Fibroblast of villous mesenchyme (primary cell): ENCODE measurements at regions not wholly inside any gene's neighbourhood (a gene's known extent, or its start where the extent isn't known, plus 50 kb on each side); places are given as distances from the start of the nearest gene placed in this dataset.

ENCODE experiments used
- DNase-seq: peaks from one replicate; pipeline ENCODE4 v3.0.0-alpha.2; 2010; ENCODE audit warnings: low read depth
- H3K4me3 ChIP-seq: 2 replicates; pipeline ENCODE4 v1.5.1; 2011; ENCODE audit warnings: low read depth, mild to moderate bottlenecking, low read length
- TF ChIP-seq, protein P1 (sequence below): IDR thresholded peaks from 2 replicates; pipeline ENCODE4 v1.5.1; 2012; ENCODE audit warnings: low read depth, mild to moderate bottlenecking, low read length; ENCODE audit not compliant: insufficient read depth

DNA sequence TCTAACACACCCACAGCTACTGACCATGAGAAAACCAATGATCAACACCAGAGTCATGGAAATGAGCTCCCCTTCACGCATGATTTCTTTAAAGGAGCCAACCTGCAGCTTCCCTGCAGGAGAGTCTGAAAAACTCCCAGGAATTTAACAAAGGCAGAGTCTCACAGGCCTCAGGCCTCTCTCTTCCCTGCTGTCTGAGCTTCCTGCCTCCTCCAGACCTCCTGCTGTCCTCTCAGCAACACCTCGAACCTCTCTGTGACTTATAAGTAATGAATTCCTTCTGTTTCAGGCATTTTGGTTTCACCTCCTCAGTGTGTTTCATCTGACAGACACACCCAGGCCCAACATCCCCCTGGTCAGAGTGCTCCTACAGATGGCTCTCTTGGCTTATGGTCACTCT lies 1044.4 kb downstream of the UQCRFS1 start:
- H3K4me3 ChIP-seq: no peak overlapping the region
- TF ChIP-seq, protein P1, sequence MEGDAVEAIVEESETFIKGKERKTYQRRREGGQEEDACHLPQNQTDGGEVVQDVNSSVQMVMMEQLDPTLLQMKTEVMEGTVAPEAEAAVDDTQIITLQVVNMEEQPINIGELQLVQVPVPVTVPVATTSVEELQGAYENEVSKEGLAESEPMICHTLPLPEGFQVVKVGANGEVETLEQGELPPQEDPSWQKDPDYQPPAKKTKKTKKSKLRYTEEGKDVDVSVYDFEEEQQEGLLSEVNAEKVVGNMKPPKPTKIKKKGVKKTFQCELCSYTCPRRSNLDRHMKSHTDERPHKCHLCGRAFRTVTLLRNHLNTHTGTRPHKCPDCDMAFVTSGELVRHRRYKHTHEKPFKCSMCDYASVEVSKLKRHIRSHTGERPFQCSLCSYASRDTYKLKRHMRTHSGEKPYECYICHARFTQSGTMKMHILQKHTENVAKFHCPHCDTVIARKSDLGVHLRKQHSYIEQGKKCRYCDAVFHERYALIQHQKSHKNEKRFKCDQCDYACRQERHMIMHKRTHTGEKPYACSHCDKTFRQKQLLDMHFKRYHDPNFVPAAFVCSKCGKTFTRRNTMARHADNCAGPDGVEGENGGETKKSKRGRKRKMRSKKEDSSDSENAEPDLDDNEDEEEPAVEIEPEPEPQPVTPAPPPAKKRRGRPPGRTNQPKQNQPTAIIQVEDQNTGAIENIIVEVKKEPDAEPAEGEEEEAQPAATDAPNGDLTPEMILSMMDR: no peak
- no peak for DNase-seq

DNA sequence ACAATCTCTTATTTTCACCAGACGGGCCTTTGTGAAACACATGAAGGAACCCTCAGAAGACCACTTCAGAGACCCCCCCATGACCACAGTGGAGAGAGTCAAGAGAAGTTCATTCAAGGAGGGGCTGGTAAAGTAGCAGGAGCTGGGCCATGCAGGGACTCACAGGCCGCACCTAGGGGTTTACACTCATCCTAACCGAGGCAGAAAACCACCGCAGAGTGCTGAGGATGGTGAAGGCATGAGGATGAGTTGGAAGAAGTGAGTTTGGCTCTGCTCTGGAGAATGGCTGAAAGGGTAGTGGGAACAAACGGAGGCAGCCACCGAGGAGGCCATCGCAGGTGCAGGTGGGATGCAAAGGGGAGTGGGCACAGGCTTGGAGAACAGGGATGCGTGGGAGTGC lies 1046.9 kb downstream of the UQCRFS1 start:
- TF ChIP-seq, protein P1: no peak
- no peak for DNase-seq

DNA sequence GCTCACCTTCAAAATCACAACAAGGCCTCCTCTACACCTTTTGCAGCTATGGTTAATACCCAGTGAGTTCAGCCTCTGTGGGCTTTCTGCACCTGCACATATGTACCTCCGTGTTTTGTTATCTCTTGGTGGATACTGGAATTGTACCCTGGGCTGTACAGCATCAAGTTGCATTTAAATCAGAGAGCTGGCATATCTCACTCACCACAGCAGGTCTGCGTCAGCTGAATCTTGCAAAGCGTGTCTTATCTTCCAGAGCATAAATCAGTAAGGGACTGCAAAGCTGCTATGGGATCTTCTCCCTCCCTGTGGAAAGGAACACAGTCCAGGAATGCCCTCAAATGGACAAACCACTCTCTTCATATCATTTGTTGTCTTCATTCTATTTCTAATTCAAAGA lies 1048.7 kb downstream of the UQCRFS1 start:
- TF ChIP-seq, protein P1: no peak
- H3K4me3 ChIP-seq: no peak overlapping the region
- no peak for DNase-seq

More for the DNA sequence above, 1046.9 kb downstream of the UQCRFS1 start:
- H3K4me3 ChIP-seq: no peak overlapping the region

DNA sequence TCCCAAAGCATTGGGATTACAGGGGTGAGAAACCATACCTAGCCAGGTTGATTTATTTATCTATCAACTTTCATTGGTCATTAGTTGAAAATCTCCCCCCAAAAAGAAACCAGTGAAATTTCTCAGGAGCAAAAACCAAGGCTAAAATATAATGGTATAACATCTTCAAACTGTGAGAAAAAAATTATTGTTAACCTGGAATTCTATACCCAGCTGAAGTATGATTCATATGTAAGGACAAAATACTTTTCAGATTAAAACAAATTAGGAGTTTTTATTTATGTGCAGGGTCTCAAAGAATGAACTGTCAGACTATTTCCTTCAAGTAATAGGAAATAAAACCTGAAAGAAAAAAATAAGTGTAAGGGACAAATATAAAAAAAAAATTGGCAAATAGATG lies 1053.9 kb downstream of the UQCRFS1 start:
- no peak overlapping the region for H3K4me3 ChIP-seq
- TF ChIP-seq, protein P1: no peak
- DNase-seq: no peak

DNA sequence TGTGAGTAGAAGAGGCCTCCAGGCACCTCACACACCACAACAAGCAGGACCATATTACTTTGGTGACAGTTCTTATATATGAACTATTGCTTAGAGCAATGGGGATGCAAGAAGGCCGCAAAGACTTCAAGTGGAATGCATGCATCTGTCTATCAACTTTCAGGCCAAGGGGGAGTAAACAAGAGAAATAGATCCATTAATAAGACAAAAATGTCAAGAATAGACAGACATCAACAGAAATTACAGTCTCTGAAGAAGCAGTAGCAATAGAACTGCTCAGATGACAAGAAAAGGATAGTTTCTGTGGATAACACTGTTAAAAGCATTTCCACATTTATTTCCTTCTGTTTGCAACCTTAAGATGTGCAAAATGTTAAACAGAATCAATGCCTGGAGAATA lies 1057.7 kb downstream of the UQCRFS1 start:
- no peak for DNase-seq
- H3K4me3 ChIP-seq: no peak overlapping the region
- TF ChIP-seq, protein P1: no peak

DNA sequence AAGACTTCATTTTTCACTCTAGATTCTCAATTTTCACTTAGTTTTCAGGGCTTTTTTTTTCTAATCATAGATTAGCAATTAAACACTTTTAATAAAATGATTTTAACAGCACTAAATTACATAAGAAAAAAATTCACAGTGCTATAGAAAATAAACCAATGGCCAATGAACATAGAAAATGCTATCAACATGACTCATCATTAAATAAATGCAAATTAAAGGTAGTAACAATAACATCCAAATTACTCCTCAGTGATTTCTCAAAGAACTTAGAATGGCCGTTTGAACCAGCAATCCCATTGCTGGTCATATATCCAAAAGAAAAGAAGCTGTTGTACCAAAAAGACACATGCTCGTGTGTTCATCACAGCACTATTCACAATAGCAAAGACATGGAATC lies 1058.9 kb downstream of the UQCRFS1 start:
- TF ChIP-seq, protein P1: no peak
- no peak for DNase-seq

DNA sequence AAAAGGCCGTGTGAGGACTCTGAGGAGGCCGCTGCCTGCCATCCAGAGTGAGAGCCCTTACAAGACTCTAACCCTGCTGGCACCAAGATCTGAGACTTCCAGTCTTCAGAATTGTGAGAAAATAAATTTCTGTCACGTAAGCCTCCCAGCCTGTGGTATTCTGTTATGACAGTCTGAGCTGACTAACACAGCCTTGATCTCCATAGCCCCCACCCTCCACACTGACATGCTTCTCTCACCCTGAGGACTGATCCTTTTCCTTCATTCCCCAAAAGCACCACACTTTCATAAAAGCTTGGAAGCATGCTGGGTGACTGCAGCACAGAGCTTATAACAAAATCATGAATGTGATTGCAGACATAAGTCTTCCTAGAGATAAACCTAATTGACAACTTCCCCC lies 1059.8 kb downstream of the UQCRFS1 start:
- no peak overlapping the region for H3K4me3 ChIP-seq
- TF ChIP-seq, protein P1: no peak
- no peak for DNase-seq

More for the DNA sequence above, 1058.9 kb downstream of the UQCRFS1 start:
- no peak overlapping the region for H3K4me3 ChIP-seq
